NCI-H1105 (cell line): ENCODE measurements at regions not wholly inside any gene's neighbourhood (a gene's known extent, or its start where the extent isn't known, plus 50 kb on each side); places are given as distances from the start of the nearest gene placed in this dataset.

Experiments used
- DNase-seq: peaks from one replicate; lab custom pipeline; 2025; lab: John Stamatoyannopoulos, UW

DNA sequence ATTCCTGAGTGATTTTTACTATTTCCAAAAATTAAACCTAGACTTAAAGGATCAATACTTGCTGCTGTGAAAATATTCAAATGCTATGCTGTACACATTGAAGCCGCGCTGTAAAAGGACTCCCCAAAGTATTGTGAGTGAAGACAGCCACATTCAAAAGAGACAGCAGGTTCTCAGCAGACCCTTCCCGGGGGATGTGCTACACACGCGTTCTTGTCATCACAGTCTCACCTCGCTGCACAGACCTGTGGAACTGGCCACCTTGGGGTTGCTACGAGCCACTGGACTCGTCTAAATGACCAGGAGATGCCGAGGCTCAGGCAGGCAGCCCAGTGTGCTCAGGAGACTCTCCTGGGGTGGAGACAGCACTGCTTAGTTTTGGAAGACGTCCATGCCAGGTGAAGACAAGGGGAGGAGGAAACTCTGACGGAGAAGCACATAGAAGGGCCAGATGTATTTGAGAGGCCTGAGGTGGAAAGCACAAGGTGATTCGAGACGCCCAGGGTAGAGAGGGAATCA is 367.7 kb upstream of the SHH start:
- no peak for DNase-seq

DNA sequence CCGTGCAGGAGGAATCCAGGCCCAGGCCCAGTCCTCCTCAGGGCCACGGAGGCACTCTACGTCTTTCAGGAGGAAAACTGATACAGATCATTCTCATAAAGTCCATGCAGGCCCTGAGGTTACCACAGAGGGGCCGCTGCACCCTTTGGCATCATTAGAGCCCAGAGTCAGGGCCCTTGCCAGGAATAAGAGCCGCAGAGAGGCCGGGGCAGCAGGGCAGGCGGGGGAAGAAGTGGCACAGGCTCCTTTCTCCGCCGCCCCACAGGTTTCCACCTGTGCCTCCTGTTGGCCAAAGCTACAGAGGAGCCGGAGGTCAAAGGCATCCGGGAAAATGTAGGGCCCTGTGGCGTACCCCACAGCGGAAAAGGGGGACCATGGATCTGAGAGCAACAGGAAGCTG is 366.6 kb upstream of the SHH start:
- DNase-seq: no peak

DNA sequence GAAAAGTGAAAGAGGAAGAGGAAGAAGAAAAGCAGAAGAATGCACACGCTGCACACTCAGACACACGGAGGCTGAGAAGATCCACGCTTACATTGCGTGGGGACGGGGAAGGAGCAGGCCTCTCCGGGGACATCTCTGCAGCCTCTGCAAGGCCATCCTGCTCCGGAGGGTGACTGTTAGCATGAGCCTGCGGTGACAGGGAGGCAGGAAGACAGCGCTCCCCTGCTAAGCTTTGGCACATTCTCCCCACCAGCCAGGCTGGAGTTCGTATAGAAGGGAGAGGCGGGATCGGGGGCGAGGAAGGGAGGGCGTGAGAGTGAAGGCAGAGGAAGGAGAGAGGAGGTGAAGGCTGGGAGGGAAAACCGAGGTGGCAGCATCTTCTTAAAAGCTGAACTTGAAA is 366.0 kb upstream of the SHH start:
- no peak for DNase-seq

DNA sequence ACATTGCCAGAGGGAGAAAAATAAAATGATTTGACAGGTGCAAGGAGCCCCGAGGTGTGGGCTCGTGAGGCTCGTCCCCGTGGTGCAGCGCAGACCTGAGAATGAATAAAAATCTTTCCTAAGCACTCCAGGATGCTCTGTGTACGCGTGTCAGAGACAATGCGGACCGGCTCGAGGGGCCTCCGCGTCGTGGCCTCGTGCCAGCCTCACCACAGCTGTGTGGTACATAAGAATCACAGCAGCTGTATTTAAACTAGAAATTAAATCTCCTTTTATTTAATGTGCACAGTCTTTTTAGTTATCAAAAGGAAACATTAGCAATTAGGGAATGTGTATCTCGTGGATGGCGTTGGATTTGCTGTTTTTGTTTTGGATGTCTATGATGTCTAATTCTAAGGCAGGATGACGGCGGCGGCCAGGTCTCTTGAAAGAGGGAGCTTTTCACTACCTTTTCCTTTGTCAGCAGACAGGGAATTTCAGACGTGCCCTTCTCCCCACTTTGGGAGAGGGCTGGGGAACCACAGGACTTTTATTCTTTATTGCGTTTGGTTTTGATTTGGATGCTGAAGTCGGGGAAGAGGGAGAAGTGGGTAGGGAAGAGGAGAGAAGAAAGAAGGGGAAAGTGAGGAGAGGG is 365.3 kb upstream of the SHH start:
- DNase-seq: peak; percentile 80

DNA sequence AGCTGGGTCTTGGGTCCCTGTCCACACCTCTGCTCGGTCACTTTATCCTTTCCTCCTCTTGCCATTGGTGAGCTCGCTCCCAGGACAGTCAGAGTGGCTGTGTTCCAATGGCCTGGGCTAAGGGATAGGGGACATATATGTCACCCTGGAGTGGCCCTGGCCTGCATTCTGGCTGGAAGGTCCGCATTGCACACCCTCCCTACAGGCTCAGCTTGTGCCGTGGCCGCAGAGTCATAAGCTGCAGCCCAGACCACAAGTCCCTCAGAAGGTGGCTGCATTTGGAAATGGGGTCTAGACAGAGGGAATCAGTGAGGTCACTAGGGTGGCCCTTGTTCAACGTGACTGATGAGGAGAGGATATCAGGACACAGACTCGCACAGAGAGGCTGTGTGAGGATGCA is 363.8 kb upstream of the SHH start:
- DNase-seq: no peak

DNA sequence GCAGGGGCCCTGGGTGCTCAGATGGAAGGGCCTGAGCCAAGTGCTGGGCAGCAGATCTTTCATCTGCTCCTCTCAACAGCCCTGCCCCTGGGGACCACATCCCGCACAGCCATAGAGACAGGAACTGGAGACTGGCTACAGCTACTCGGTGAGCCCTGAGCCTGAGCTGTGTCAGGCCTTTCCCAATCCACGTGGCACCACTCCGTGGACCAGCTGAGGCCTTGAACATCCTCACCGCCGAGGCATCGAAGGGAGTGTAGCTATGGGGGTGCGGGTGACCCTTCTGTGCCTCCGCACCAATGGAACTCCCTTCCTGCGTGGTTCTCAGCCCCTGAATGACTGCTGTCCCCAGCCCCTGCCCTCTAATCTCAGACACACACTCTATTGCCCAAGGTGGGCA is 362.7 kb upstream of the SHH start:
- no peak for DNase-seq

DNA sequence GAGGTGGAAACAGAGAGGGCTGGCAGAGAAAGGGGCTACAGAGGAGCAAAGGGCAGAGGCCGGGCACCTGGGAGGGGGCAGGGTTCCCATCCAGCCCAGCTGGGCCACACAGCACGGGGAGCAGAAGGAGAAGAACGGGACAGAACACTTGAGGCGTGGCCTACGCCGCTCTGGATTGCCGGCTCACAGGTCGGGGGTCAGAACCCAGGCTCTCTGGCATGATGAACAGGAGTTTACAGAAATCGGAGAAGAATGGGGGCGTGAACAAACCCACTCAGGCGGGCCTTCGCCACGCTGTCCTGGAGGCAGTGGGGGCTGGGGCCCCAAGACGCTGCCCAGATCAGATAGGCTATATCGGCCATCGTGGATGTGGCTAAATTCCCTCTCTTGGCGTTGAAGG is 362.2 kb upstream of the SHH start:
- DNase-seq: no peak

- no peak for DNase-seq
Observed at GRCh38 chr7:156173748-156174353, 361.6 kb upstream of the SHH start.

DNA sequence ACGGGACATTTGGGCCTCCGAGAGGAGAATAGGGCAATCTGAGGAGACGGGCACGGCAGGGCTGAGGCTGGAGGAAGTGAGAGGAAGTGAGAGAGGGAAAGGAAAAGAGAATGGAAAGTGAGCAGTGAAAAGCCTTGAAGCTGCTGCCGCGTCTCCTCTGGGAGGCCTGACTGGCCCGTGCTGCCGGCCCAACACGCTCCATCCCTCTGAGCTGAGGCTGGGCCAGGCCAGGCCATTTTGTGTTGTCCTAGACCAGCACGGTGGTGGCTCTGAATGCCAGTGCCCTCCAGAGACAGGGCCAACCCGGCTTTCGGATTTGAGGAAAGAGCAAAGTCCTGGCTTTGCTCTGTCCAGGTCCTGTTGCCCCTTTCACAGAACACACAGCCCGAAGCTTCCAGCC is 361.1 kb upstream of the SHH start:
- no peak for DNase-seq

DNA sequence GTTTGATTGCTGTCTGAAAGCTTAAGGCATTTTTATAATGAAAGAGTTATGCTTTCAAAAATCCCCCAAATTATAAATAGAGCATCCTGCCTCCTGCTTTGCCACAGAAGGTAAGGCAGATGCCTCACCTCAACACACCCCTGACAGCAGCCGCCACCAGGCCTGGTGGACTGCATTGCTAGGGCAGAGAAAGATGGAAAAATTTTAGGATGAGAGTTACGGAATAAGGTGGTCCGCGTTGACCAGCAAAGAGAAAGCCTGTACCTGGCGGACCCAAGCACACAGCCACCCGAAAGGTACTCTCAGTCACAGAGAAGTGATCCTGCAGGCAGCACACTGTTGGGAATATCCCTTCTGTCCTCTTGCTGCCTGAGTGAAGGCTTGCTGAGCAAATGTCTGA is 360.4 kb upstream of the SHH start:
- DNase-seq: no peak

DNA sequence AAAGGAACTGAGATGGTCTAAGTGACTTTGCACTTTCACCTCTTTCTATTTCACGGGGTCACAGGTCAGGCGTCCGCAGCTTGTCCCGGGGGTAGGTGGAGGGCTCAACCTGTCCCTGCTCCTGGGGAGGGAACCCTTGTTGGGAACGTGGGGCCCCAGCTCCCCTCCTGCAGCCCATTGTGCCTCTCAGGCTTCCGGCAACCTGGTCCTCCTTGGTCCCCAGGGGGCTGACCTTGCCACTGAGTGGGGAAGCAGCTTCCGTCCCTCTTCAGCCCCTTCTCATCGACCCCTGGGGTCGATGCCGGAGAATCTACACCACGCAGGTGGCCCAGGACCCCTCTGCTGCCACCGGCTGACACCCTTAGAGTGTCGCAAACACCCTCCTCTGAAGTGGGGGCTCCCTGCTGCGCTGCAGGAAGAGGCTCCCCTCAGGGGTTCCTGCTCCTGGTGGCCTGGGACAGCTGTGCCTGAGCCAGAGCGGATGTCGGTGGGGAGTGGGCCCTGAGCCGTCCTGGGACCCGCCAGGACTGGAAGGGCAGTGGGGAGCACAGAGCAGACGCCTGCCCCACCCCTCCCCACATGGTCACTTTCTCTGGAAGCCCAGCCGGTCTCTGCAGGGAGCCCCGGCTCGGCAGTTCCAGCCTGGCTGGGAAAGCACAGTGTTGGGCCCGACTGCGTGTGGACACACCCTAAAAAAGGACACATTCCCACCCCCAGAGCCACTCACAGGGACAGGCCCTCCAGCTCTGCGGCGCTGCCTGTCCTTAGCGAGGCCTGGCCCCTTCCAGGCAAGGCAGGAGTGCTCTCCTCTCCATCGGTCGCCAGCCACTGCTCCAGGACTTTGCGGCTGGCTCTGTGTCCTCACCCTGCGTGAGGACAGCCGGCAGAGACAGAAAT is 357.5 kb upstream of the SHH start:
- no peak for DNase-seq

DNA sequence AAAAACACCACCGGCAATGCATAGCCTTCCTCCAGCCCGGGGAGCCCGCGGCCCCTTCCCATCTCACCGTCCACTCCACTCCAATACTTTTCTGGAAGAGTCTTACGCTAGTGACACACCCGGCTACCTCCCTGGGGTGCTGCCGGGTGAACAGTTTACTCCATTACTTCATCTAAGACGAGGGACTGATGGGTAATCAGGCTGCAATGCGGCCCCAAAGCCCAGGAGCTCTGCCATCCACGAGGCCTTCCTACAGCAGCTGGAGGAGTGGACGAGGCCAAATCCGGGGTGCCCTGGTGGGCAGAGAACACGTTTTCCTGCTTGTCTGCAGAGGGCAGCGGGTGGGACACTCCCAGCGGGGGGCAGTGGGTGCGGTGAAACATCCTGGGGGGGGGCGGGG is 356.2 kb upstream of the SHH start:
- no peak for DNase-seq

- no peak for DNase-seq
Observed at GRCh38 chr7:156167987-156168386, 355.7 kb upstream of the SHH start.

GRCh38 chr7:156167417-156167807 is 355.1 kb upstream of the SHH start:
- DNase-seq: no peak

GRCh38 chr7:156166692-156167416 is 354.6 kb upstream of the SHH start:
- DNase-seq: no peak

DNA sequence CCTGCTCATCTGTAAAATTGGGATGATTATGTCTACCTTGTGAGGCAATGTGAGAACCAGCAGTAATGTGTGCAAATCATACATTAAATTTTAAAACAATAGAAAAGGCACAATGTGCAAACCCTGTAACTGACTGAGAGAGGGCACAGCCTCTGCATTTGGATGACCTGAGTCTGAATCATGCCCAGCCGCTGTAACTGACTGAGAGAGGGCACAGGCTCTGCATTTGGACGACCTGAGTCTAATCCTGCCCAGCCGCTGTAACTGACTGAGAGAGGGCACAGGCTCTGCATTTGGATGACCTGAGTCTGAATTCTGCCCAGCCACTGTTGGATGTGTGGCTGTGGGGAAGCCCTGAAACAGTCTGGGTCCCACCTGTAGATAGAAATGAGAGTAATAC is 351.5 kb upstream of the SHH start:
- DNase-seq: no peak

DNA sequence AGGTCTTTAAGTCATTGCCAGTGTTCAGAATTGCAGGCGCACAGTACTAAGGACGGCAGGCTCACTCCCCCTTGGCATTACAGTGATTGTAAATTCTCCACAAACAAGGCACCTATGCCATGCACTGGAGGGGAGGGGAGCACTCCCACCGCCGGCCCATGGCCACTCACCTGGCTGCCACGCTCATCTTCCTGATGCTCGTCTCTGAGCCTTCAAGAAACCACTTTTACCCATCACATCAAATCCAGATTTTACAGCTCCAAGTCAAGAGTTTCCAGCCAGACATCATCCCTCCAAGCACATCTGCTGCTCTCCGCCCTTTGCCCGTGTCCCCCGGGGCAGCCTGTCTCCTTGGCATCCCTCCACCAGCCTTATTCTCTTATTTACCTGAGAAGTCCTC is 350.2 kb upstream of the SHH start:
- no peak for DNase-seq

DNA sequence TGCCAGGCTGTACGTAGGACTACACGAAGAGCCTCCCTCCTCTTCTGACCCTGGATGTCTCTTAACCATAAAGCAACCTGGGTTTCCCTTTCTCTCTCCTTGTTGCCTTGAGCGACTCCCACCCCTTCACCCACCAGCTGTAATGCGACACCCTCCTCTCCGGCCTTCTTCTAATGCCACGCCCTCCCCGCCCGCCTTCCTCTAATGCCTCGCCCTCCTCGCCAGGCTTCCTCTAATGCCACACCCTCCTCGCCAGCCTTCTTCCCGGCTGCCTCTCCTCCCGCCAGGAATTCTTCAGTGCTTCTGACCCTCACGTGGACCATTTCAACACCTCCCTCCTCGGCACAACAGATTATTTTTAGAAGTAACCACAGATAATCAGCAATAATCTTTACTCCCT is 348.5 kb upstream of the SHH start:
- no peak for DNase-seq

- DNase-seq: no peak
Observed at GRCh38 chr7:156158693-156159092, 346.4 kb upstream of the SHH start.

DNA sequence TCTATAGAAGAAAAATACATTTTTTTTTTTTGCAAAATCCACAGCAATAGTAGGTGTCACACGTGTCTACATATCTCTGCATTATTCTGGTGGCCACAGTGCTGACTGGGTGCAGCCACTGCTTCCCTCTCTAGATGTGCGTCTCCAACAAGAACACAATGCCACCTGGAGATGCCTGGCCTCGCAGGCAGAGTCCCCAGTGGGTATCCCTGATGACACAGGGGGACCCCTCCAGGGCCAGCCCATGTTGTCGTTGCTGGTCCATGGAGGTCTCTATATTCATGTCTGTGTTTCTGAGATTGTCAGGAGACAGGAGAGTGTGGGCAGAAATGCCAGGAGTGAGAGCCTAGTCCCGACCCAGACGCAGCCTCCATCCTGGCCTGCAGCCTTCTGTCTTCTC is 345.9 kb upstream of the SHH start:
- DNase-seq: no peak

DNA sequence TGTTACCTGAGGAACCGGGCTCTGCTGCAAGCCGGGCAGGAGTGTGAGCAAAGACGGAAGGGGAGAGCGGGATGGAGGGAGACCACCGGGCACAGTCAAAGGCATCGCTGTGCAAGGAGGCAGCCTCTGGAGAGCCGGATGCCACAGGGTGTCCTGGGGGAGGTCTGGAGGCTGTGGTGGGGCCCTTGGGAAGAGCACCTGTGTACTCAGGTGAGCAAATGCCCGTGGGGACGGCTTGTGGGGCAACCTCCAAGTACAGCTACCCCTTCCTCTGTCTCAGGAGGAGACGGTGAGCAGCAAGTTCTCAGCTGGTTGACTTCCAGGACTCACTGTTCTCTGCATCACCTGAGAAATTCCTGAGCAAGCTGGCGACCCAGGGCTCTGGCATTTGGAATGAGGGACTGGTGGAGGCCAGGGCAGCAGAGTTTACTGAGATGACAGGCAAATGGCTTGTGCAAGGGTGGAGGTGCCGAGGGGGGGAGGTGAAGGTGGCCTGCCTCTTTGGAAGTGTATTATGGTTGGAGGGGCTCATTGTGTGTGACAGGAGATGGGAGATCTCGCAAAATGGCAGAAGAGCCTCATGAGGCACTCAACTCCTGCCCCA is 345.2 kb upstream of the SHH start:
- no peak for DNase-seq
